BJ (cell line): ENCODE measurements at regions not wholly inside any gene's neighbourhood (a gene's known extent, or its start where the extent isn't known, plus 50 kb on each side); places are given as distances from the start of the nearest gene placed in this dataset.

Experiments
- CTCF ChIA-PET: fragments of 350-600 bp; formaldehyde crosslinking; extraction: SDS; loops from one replicate; lab custom pipeline; 2021; ENCODE audit warnings: antibody characterized with exemption, inconsistent platforms; lab: Yijun Ruan, JAX
- POLR2A ChIA-PET: fragments of 300-600 bp; sonication (Branson Sonifier 250); formaldehyde crosslinking; extraction: SDS; loops from one replicate; lab custom pipeline; 2021; ENCODE audit warnings: antibody characterized with exemption; lab: Charles Lee
- DNase-seq: peaks from one replicate; pipeline ENCODE4 v3.0.0-alpha.2; 2011; ENCODE audit warnings: low read depth
- H3K27me3 ChIP-seq: 2 replicates; pipeline ENCODE4 v1.6.0; 2011; ENCODE audit warnings: low read length; ENCODE audit not compliant: control insufficient read depth, insufficient read depth
- H3K36me3 ChIP-seq: 2 replicates; pipeline ENCODE4 v1.5.1; 2011; ENCODE audit warnings: low read length; ENCODE audit not compliant: control insufficient read depth, insufficient read depth
- H3K4me3 ChIP-seq: 2 replicates; pipeline ENCODE4 v1.5.1; 2011; ENCODE audit warnings: low read depth, mild to moderate bottlenecking, control low read depth, low read length
- TF ChIP-seq, protein P1 (sequence below): IDR thresholded peaks from 2 replicates; pipeline ENCODE4 v1.5.1; 2011; ENCODE audit warnings: low read depth, mild to moderate bottlenecking, control low read depth, inconsistent platforms, low read length, moderate library complexity; ENCODE audit not compliant: insufficient read depth

- DNase-seq: no peak
- POLR2A ChIA-PET: no interaction called here
- TF ChIP-seq, protein P1, sequence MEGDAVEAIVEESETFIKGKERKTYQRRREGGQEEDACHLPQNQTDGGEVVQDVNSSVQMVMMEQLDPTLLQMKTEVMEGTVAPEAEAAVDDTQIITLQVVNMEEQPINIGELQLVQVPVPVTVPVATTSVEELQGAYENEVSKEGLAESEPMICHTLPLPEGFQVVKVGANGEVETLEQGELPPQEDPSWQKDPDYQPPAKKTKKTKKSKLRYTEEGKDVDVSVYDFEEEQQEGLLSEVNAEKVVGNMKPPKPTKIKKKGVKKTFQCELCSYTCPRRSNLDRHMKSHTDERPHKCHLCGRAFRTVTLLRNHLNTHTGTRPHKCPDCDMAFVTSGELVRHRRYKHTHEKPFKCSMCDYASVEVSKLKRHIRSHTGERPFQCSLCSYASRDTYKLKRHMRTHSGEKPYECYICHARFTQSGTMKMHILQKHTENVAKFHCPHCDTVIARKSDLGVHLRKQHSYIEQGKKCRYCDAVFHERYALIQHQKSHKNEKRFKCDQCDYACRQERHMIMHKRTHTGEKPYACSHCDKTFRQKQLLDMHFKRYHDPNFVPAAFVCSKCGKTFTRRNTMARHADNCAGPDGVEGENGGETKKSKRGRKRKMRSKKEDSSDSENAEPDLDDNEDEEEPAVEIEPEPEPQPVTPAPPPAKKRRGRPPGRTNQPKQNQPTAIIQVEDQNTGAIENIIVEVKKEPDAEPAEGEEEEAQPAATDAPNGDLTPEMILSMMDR: no peak
- Histone ChIP-seq H3K27me3 (no peaks in the 10 kb centered on the region), H3K4me3 (no peak overlapping the region), H3K36me3 (no peaks in the 10 kb centered on the region)
- CTCF ChIA-PET: no interaction called here
These were observed 549.5 kb upstream of the ARRDC4 start for GRCh38 chr15:97410897-97411575.

- H3K36me3 ChIP-seq: no peaks in the 10 kb centered on the region
- no peaks in the 10 kb centered on the region for H3K27me3 ChIP-seq
- no peak for DNase-seq
- TF ChIP-seq, protein P1: no peak
- no peak overlapping the region for H3K4me3 ChIP-seq
- ChIA-PET CTCF (no interaction called here), POLR2A (no interaction called here)
These were observed 540.4 kb upstream of the ARRDC4 start for GRCh38 chr15:97420130-97420529.

GRCh38 chr15:97425596-97425995 is 534.9 kb upstream of the ARRDC4 start:
- no peak overlapping the region for H3K4me3 ChIP-seq
- H3K27me3 ChIP-seq: no peaks in the 10 kb centered on the region
- POLR2A ChIA-PET: no interaction called here
- DNase-seq: no peak
- TF ChIP-seq, protein P1: no peak
- CTCF ChIA-PET: no interaction called here
- no peaks in the 10 kb centered on the region for H3K36me3 ChIP-seq

DNA sequence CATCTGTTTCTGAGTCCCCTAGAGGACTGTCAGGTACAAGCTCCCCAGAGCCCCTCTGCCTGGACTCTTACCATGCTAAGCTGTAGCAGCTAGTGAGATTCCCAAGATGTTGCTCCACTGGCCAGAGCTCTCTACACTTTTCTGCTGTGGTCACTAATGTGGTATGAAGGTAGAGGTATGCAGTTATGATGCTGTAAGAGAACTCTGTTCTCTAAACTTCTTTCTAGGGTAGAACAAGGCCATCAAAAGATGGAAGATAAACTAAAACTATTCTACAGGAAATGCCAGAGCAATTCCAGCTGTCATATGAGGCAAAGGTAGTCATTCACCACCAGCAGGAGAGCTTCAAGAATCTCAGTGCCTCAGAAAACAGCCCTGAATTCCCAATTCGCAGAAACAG is 517.4 kb upstream of the ARRDC4 start:
- CTCF ChIA-PET: no interaction called here
- TF ChIP-seq, protein P1: no peak
- no peak for DNase-seq

DNA sequence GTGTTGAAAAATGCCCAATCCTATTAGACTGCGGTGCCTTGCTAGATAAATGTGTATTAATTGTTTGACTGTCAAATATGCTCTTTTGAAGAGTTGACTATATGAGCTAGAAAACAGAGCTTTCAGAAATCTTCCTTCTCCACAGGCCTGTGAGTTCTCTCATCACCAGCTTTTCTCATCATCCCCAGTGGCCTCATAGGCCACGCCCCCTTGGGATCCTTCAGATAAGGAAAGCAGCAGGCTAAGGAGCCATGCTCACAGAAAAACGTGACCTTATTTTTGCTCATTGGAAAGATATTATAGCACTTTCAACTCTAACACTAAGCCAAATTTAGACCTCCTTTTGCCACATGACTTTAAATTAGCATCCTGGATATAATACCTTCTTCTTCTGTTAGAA is 514.4 kb upstream of the ARRDC4 start:
- DNase-seq: no peak
- no peaks in the 10 kb centered on the region for H3K27me3 ChIP-seq
- H3K4me3 ChIP-seq: no peak overlapping the region
- TF ChIP-seq, protein P1: no peak
- POLR2A ChIA-PET: no interaction called here
- CTCF ChIA-PET: no interaction called here
- no peaks in the 10 kb centered on the region for H3K36me3 ChIP-seq

More for the DNA sequence above, 517.4 kb upstream of the ARRDC4 start:
- Histone ChIP-seq H3K27me3 (no peaks in the 10 kb centered on the region), H3K36me3 (no peaks in the 10 kb centered on the region), H3K4me3 (no peak overlapping the region)
- POLR2A ChIA-PET: no interaction called here
